H9 (cell line): ENCODE measurements at regions not wholly inside any gene's neighbourhood (a gene's known extent, or its start where the extent isn't known, plus 50 kb on each side); places are given as distances from the start of the nearest gene placed in this dataset.

Source experiments
- DNase-seq: peaks from one replicate; pipeline ENCODE4 v3.0.0-alpha.2; 2017
- H2AFZ ChIP-seq: one replicate; pipeline ENCODE4 v1.6.1; 2013; ENCODE audit warnings: mild to moderate bottlenecking, low read length, control low read depth, moderate library complexity
- H2AK5ac ChIP-seq: 2 replicates; pipeline ENCODE4 v1.6.1; 2013; ENCODE audit warnings: low read length, control low read depth, mixed read lengths; ENCODE audit not compliant: insufficient read length
- H2BK120ac ChIP-seq: one replicate; pipeline ENCODE4 v1.6.1; 2013; ENCODE audit warnings: low read depth, mild to moderate bottlenecking, low read length, control low read depth, inconsistent platforms; ENCODE audit not compliant: poor library complexity, severe bottlenecking
- H2BK12ac ChIP-seq: 2 replicates; pipeline ENCODE4 v1.6.1; 2013; ENCODE audit warnings: low read length, control low read depth, mixed read lengths, low read depth; ENCODE audit not compliant: insufficient read length
- H2BK15ac ChIP-seq: 2 replicates; pipeline ENCODE4 v1.6.1; 2013; ENCODE audit warnings: low read depth, low read length, control low read depth
- H2BK20ac ChIP-seq: one replicate; pipeline ENCODE4 v1.6.1; 2013; ENCODE audit warnings: low read depth, mild to moderate bottlenecking, low read length, control low read depth, inconsistent platforms; ENCODE audit not compliant: poor library complexity, severe bottlenecking
- H2BK5ac ChIP-seq: 2 replicates; pipeline ENCODE4 v1.6.1; 2013; ENCODE audit warnings: low read length, control low read depth, mixed read lengths; ENCODE audit not compliant: insufficient read length
- H3K14ac ChIP-seq: 2 replicates; pipeline ENCODE4 v1.6.1; 2013; ENCODE audit warnings: low read length, control low read depth; ENCODE audit not compliant: insufficient read depth
- H3K18ac ChIP-seq: 2 replicates; pipeline ENCODE4 v1.6.1; 2013; ENCODE audit warnings: low read depth, mild to moderate bottlenecking, mixed read lengths, low read length, control low read depth; ENCODE audit not compliant: insufficient read length
- H3K23ac ChIP-seq: 2 replicates; pipeline ENCODE4 v1.6.1; 2013; ENCODE audit warnings: low read length, control low read depth, mixed read lengths, low read depth; ENCODE audit not compliant: insufficient read length
- H3K23me2 ChIP-seq: 2 replicates; pipeline ENCODE4 v1.6.1; 2013; ENCODE audit warnings: low read depth, mild to moderate bottlenecking, mixed read lengths, low read length, control low read depth; ENCODE audit not compliant: insufficient read length, poor library complexity, severe bottlenecking
- H3K27ac ChIP-seq: 2 replicates; pipeline ENCODE4 v1.5.1; 2013; ENCODE audit warnings: low read length, control low read depth, mixed read lengths, low read depth; ENCODE audit not compliant: insufficient read length
- H3K27me3 ChIP-seq: 2 replicates; pipeline ENCODE4 v1.6.1; 2013; ENCODE audit warnings: low read length, control low read depth, inconsistent platforms; ENCODE audit not compliant: insufficient read depth
- H3K4ac ChIP-seq: 2 replicates; pipeline ENCODE4 v1.6.1; 2013; ENCODE audit warnings: low read depth, mild to moderate bottlenecking, control low read depth, inconsistent platforms, low read length, moderate library complexity
- H3K4me1 ChIP-seq: 2 replicates; pipeline ENCODE4 v1.6.1; 2013; ENCODE audit warnings: low read length, control low read depth, inconsistent platforms; ENCODE audit not compliant: insufficient read depth
- H3K4me2 ChIP-seq: 2 replicates; pipeline ENCODE4 v1.6.1; 2013; ENCODE audit warnings: low read length, control low read depth, mixed read lengths; ENCODE audit not compliant: insufficient read length, insufficient read depth
- H3K56ac ChIP-seq: 2 replicates; pipeline ENCODE4 v1.6.1; 2013; ENCODE audit warnings: low read depth, mild to moderate bottlenecking, mixed read lengths, low read length, control low read depth; ENCODE audit not compliant: insufficient read length
- H3K79me1 ChIP-seq: 2 replicates; pipeline ENCODE4 v1.6.1; 2013; ENCODE audit warnings: low read depth, mild to moderate bottlenecking, moderate library complexity, low read length, control low read depth, inconsistent platforms; ENCODE audit not compliant: insufficient read depth, poor library complexity, severe bottlenecking
- H3K79me2 ChIP-seq: 2 replicates; pipeline ENCODE4 v1.6.1; 2013; ENCODE audit warnings: low read length, control low read depth, inconsistent platforms; ENCODE audit not compliant: insufficient read depth
- H3K9ac ChIP-seq: 2 replicates; pipeline ENCODE4 v1.6.1; 2013; ENCODE audit warnings: low read length, control low read depth, mixed read lengths; ENCODE audit not compliant: insufficient read length; ENCODE audit errors: extremely low read depth
- H3K9me3 ChIP-seq: one replicate; pipeline ENCODE4 v1.6.1; 2013; ENCODE audit warnings: low read depth, low read length, inconsistent platforms; ENCODE audit not compliant: control insufficient read depth
- H3T11ph ChIP-seq: one replicate; pipeline ENCODE4 v1.6.1; 2013; ENCODE audit warnings: mild to moderate bottlenecking, low read length, control low read depth, inconsistent platforms
- H4K20me1 ChIP-seq: one replicate; pipeline ENCODE4 v1.6.1; 2013; ENCODE audit not compliant: control insufficient read depth, insufficient read length, insufficient read depth
- H4K5ac ChIP-seq: 2 replicates; pipeline ENCODE4 v1.6.1; 2013; ENCODE audit warnings: low read depth, mild to moderate bottlenecking, mixed read lengths, low read length, control low read depth; ENCODE audit not compliant: insufficient read length
- H4K8ac ChIP-seq: replicated peaks from 2 replicates; pipeline ENCODE4 v1.6.1; 2013; ENCODE audit warnings: low read length, control low read depth, mixed read lengths, low read depth; ENCODE audit not compliant: insufficient read length
- H4K91ac ChIP-seq: 2 replicates; pipeline ENCODE4 v1.6.1; 2013; ENCODE audit warnings: low read depth, mild to moderate bottlenecking, moderate library complexity, mixed read lengths, low read length, control low read depth; ENCODE audit not compliant: insufficient read length
- H3K27ac Mint-ChIP-seq, 3 experiments: 2 replicates in 2 of 3; 3 replicates in 1 of 3; pipeline ENCODE4 v1.8.0; 2020 to 2021; ENCODE audit warnings: mixed read lengths in 3 of 3, mild to moderate bottlenecking in 1 of 3, moderate library complexity in 1 of 3
- H3K27me3 Mint-ChIP-seq: 2 replicates; pipeline ENCODE4 v1.8.0; 2021; ENCODE audit warnings: low read depth, mild to moderate bottlenecking, moderate library complexity, mixed read lengths
- H3K36me3 Mint-ChIP-seq, 3 experiments: 2 replicates in 2 of 3; 3 replicates in 1 of 3; pipeline ENCODE4 v1.8.0; 2020 to 2021; ENCODE audit warnings: low read depth in 3 of 3, mixed read lengths in 3 of 3; ENCODE audit not compliant: insufficient read depth in 1 of 3
- H3K4me1 Mint-ChIP-seq, 2 experiments: 2 replicates each; pipeline ENCODE4 v1.8.0; 2020; ENCODE audit warnings: mixed read lengths in 2 of 2
- H3K4me3 Mint-ChIP-seq, 2 experiments: 2 replicates in 1 of 2; 3 replicates in 1 of 2; pipeline ENCODE4 v1.8.0; 2020 to 2021; ENCODE audit warnings: mild to moderate bottlenecking in 2 of 2, mixed read lengths in 2 of 2, moderate library complexity in 1 of 2
- H3K9me3 Mint-ChIP-seq, 2 experiments: 2 replicates in 1 of 2; 3 replicates in 1 of 2; pipeline ENCODE4 v1.8.0; 2020; ENCODE audit warnings: mild to moderate bottlenecking in 2 of 2, mixed read lengths in 2 of 2, moderate library complexity in 1 of 2
- CTCF ChIP-seq: fragments of 200-600 bp; sonication (generic); conservative IDR thresholded peaks from 3 replicates; pipeline ENCODE4 v1.8.0; 2021; ENCODE audit warnings: antibody characterized with exemption, mild to moderate bottlenecking
- WGBS: extraction: QIAGEN DNeasy Blood & Tissue Kit; methylation state at CpG from one replicate; pipeline ENCODE4 v1.1.7; 2013; ENCODE audit warnings: missing lambda C conversion rate, low lambda C conversion rate, mixed read lengths; ENCODE audit not compliant: insufficient read length; ENCODE audit errors: extremely low coverage; 5-methylcytosine and 5-hydroxymethylcytosine counted together

GRCh38 chrX:65045001-65045400 lies 68.8 kb upstream of the ZC4H2 start:
- H3K27ac ChIP-seq, result no peak overlapping the region

More at GRCh38 chrX:65045001-65045400, 68.8 kb upstream of the ZC4H2 start:
- Mint-ChIP-seq H3K9me3 (peaks cover 62 to 77% of the 10 kb centered on the region in 2 experiments), H3K27me3 (no peaks in the 10 kb centered on the region), H3K4me1 (no peaks in the 10 kb centered on the region), H3K4me3 (no peak overlapping the region), H3K27ac (no peak overlapping the region), H3K36me3 (peaks cover 10 to 22% (median 13%) of the 10 kb centered on the region in 3 experiments)
- Histone ChIP-seq H3K4ac (no peak overlapping the region), H4K8ac (no peak overlapping the region), H3T11ph (no peak overlapping the region), H2BK12ac (no peak overlapping the region), H2AK5ac (no peak overlapping the region), H2BK15ac (no peak overlapping the region), H3K56ac (no peak overlapping the region), H3K14ac (no peak overlapping the region), H3K79me1 (no peaks in the 10 kb centered on the region), H2BK5ac (no peak overlapping the region), H3K9me3 (peaks cover 11% of the 10 kb centered on the region), H3K79me2 (no peaks in the 10 kb centered on the region), H3K27me3 (no peaks in the 10 kb centered on the region), H3K18ac (no peak overlapping the region), H4K5ac (no peak overlapping the region), H4K91ac (no peak overlapping the region), H3K23ac (no peak overlapping the region), H3K23me2 (no peaks in the 10 kb centered on the region), H3K4me1 (no peaks in the 10 kb centered on the region), H2AFZ (no peak overlapping the region), H2BK120ac (no peak overlapping the region), H3K9ac (no peak overlapping the region), H2BK20ac (no peak overlapping the region), H3K4me2 (no peak overlapping the region), H4K20me1 (no peaks in the 10 kb centered on the region)
- no peak for TF ChIP-seq CTCF
- no CpG with 5 or more reads among the region's 3 CpGs for WGBS
- DNase-seq, result no peak
